HG02938 (cell line): ENCODE measurements at regions not wholly inside any gene's neighbourhood (a gene's known extent, or its start where the extent isn't known, plus 50 kb on each side); places are given as distances from the start of the nearest gene placed in this dataset.

ENCODE experiments used
- ATAC-seq: cut with Tn5 transposase; IDR thresholded peaks from one replicate; pipeline ENCODE4 v1.9.1; 2021; ENCODE audit warnings: mild to moderate bottlenecking, moderate library complexity; ENCODE audit not compliant: unreplicated experiment

DNA sequence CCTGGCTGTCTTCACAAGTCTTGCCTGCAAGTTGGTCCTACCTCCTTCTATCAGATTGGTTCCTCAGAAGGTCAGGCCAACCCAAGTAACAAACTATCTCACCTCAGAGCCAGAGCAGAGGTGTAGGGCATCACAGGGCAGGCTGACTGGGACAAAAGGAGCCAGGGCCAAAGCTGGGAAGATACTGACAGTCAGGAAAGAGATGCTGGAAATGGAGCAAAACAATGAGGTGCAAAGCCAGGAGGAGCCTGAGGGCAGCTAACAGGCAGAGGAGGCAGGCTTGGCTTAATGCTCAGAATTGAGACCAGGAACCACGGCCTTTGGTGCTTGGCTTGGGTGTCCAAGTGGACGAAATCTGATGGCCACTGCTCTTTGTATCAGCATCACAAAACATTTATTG, 68.4 kb upstream of the PNMA1 start:
- ATAC-seq: no peak

- ATAC-seq: no peak
These were observed 66.7 kb upstream of the PNMA1 start for GRCh38 chr14:73780896-73781295.

- no peak for ATAC-seq
These were observed 66.2 kb upstream of the PNMA1 start for GRCh38 chr14:73780391-73780790.

DNA sequence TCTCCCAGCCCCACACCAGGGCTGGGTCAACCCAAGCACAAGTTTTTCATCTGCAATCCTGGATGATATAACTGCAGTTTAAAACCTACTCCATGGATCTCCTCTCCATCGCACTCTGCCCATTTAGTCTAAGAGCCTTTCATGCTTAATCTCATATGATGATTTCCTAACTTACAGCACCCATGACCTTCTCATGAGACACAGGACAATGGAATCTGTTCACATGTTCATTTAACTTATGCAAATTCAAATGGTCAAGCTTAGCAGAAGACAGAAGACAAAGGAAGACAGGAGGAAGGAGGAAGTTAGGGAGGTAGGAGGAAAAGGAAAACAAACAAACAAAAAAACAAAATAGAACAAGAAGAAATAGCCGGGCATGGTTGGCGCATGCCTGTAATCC, 64.6 kb upstream of the PNMA1 start:
- no peak for ATAC-seq

DNA sequence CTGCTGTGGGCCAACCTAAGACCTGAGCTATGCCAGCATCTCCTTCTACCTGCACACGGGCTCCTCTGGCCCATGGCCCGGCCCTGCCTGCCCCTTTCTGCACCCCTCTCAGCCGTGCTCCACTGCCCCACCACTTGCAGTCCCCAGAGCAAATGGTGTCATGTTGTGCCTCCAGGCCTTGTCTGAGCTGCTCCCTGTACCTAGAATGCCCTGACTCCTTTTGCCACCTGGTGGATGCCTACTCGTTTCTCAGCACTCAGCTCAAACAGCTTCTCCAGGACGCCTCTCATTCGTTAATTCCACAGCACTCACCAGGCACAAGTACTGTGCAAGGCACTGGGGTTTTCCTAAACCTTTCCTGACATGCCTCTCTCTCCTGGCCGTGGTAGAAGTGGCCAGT, 63.2 kb upstream of the PNMA1 start:
- ATAC-seq: no peak

- ATAC-seq: no peak
These were observed 62.0 kb upstream of the PNMA1 start for GRCh38 chr14:73776194-73776537.

GRCh38 chr14:73775339-73776193, 61.4 kb upstream of the PNMA1 start:
- no peak for ATAC-seq

DNA sequence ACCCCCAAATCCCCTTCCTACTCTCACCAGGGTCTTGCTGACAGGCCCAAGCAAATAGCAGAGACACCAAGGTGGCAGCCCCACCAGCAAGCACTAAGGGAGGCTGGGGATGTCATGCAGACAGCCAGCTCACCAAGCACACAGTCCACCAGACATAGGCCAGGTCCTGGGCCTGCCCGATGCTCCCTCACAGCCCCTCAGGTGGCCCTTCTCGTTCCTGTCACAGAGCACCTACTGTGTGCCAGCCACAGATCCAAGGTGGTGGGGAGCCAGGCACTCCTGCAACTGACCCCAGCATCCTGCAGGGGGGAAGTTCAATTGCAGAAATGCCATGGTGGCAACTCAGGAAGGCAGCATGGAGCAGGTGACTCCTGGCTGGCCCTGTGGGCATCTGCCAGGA, 60.5 kb upstream of the PNMA1 start:
- no peak for ATAC-seq

DNA sequence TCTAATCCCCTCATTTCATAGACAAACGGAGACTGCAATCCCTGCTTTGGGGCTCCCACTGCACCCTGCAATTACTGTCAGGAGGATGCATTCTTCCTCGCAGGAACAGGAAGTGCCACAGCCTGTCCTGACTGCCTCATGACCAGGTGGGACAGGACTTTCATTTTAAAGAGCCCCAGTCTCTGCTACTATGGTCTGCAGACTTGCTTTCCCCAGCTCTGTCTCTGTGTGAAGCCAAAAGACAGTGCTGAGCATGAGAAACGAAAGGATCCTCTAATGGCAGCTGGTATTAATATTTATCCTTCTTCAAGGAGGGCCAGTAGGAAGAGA, 60.0 kb upstream of the PNMA1 start:
- ATAC-seq: no peak

DNA sequence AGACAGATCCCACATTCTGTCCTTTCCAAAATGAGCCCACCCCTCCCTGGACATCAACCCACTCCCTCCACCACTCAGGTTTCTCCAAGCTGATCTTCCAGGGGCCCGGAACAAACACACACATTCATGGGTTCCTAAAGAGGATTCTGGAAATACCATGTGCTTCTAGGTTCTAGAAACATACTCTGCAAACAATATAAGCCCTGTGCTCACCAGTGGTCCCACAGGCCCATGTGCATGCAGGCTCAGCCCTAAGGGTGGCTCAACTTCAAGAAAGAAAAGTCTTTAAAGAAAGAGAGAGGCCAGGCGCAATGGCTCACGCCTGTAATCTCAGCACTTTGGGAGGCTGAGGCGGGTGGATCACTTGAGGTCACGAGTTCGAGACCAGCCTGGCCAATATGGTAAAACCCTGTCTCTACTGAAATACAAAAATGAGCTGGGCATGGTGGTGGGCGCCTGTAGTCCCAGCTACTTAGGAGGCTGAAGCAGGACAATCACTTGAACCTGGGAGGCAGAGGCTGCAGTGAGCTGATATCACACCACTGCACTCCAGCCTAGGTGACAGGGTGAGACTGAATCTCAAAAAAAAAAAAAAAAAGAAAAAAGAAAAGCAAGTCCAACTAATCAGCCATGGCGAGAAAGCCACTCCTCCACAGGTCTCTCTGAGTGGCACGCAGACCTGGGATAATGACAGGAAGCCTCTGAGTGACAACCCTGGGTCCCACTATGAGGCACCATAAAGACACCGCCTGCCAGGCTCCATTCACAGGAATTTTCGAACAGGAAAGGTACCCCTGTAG, 59.5 kb upstream of the PNMA1 start:
- ATAC-seq: no peak

GRCh38 chr14:73771848-73772638, 57.9 kb upstream of the PNMA1 start:
- peak; percentile 44 for ATAC-seq

DNA sequence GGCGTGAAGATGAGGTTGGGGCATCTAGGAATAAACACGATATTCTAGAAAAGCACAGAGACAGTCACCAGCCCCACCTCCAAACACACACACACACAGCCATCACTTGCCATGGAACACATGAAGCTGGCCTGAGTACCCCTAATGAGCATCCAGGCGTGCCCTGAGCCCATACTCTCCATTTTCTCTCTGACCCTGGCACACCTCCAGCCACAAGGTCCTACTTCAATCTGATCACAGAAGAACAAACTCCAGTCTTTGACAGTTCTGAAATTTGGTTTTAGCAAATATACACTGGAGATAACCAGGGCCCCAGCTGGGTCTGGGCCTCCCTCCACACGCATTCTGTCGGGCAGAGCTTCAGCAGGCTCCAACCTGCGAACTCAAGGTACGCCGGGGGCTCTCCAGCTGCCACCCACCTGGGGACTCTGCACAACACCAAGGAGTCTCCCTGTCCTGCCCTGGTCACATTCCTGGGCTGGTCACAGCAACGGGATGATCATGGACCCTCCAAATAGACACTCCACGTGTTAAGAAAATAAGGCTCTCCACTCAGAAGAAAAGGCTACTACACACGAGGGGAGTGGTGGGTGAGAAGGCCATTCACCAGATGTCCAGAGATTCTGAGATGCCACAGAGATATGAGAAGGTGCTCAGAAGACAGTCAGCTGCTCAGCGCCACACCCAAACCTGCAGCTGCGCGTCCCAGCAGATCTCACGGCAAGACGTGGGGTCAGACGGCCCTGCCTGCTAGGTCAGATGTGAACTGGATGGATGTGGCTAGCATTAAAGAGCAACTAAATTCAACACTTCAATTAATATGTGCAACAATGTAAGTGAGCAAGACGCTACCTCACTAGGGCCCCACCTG, 57.0 kb upstream of the PNMA1 start:
- ATAC-seq: peak; percentile 8

- no peak for ATAC-seq
These were observed 53.9 kb upstream of the PNMA1 start for GRCh38 chr14:73768107-73768506.

DNA sequence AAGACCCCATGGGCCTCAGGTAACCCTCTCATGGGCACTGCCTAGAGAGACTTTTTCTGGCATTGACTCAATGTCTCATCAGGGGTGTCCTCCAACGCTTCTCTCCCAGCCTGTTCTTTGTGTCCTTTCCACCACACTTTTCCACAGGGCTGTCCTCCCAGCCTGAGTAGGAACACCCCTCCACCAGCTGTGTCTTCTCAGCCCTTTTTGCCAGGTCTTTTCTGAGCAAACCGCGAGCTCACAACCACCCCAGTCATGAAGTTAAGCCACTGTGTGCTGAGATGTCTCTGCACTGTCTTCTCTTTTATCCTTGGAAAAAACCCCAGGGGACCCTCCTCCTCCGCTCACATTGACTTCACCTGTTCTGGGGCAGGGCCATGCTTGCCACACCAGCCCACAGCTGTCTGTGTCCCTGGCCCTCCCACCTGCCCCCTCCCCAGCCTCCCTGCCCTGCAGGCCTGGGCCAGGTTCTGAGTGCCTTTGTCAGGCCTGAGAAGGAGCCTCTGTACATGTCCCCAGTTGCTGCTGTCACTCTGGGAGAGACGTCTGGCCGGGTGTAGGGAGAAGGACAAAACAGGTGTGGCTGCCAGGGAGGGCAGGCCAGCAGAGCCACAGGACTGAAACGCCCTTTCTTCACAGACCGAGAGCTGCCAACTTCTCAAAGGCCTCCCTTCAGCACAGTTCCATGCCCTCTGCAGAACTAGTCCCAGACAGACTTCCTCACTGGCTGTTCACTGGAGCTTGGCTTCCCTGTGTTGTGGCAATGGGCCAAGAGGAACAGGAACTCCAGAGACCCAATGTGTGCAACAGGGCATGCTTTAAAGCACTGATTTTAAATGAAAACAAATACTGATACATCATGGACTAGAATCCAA, 50.5 kb upstream of the PNMA1 start:
- ATAC-seq: no peak
